PFSK-1 (cell line): ENCODE measurements at regions not wholly inside any gene's neighbourhood (a gene's known extent, or its start where the extent isn't known, plus 50 kb on each side); places are given as distances from the start of the nearest gene placed in this dataset.

Experiments used
- FOXP2 ChIP-seq: optimal IDR thresholded peaks from 2 replicates; pipeline ENCODE3; 2011; ENCODE audit warnings: borderline replicate concordance, control low read depth, inconsistent platforms; ENCODE audit not compliant: insufficient read depth; ENCODE audit errors: extremely low read length, extremely low read depth
- POLR2AphosphoS5 ChIP-seq: IDR thresholded peaks from 2 replicates; pipeline ENCODE4 v1.6.1; 2012; ENCODE audit warnings: low read depth, mild to moderate bottlenecking, control low read depth, low read length, moderate library complexity
- REST ChIP-seq, 2 experiments: IDR thresholded peaks; 2 replicates each; pipeline versions ENCODE4 v1.6.1 to v1.8.0; 2011 to 2012; ENCODE audit warnings: low read depth in 2 of 2, low read length in 2 of 2, control low read depth in 1 of 2, inconsistent platforms in 1 of 2, mild to moderate bottlenecking in 1 of 2, moderate library complexity in 1 of 2; ENCODE audit not compliant: insufficient read depth in 1 of 2
- SIN3A ChIP-seq: IDR thresholded peaks from 2 replicates; pipeline ENCODE4 v1.6.1; 2012; ENCODE audit warnings: mild to moderate bottlenecking, low read length, moderate library complexity, borderline replicate concordance; ENCODE audit not compliant: insufficient read depth
- TAF1 ChIP-seq: IDR thresholded peaks from 2 replicates; pipeline ENCODE4 v1.6.1; 2012; ENCODE audit warnings: low read length, control low read depth, borderline replicate concordance; ENCODE audit not compliant: insufficient read depth

- TF ChIP-seq REST (IDR thresholded peaks at IDR 0.05; ENCODE audit: insufficient read depth in 1 of 2, low read depth in 2 of 2, low read length in 2 of 2): no peak
- TF ChIP-seq SIN3A: no peak
- no peak for TF ChIP-seq FOXP2
- TF ChIP-seq POLR2AphosphoS5: no peak
- no peak for TF ChIP-seq TAF1
Observed at GRCh38 chr4:66339007-66339406, 668.7 kb upstream of the EPHA5 start.

GRCh38 chr4:66331761-66332160 is 661.5 kb upstream of the EPHA5 start:
- TF ChIP-seq FOXP2 (no peak), REST (IDR thresholded peaks at IDR 0.05; ENCODE audit: insufficient read depth in 1 of 2, low read depth in 2 of 2, low read length in 2 of 2) (no peak), TAF1 (no peak), POLR2AphosphoS5 (no peak), SIN3A (no peak)

- TF ChIP-seq TAF1 (no peak), SIN3A (no peak), POLR2AphosphoS5 (no peak), FOXP2 (no peak), REST (IDR thresholded peaks at IDR 0.05; ENCODE audit: insufficient read depth in 1 of 2, low read depth in 2 of 2, low read length in 2 of 2) (no peak)
Observed at GRCh38 chr4:66330125-66330524, 659.8 kb upstream of the EPHA5 start.

- TF ChIP-seq POLR2AphosphoS5 (no peak), REST (IDR thresholded peaks at IDR 0.05; ENCODE audit: insufficient read depth in 1 of 2, low read depth in 2 of 2, low read length in 2 of 2) (no peak), SIN3A (no peak), TAF1 (no peak), FOXP2 (no peak)
Observed at GRCh38 chr4:66328803-66329574, 658.7 kb upstream of the EPHA5 start.
